Tibial artery (tissue), 4 donors: ENCODE measurements at regions not wholly inside any gene's neighbourhood (a gene's known extent, or its start where the extent isn't known, plus 50 kb on each side); places are given as distances from the start of the nearest gene placed in this dataset.

ENCODE experiments used
- DNase-seq, 2 donors: peaks; one replicate each; pipeline ENCODE4 v3.0.0-alpha.2; 2019
- H3K27ac ChIP-seq, 2 donors: fragments of 200-600 bp; sonication (generic) in 1 of 2; 1 replicate in 1 of 2; 2 replicates in 1 of 2; pipeline ENCODE4 v1.5.1; 2018 to 2019; ENCODE audit warnings: mild to moderate bottlenecking in 1 of 2
- H3K27me3 ChIP-seq, 2 donors: fragments of 200-600 bp; sonication (generic) in 1 of 2; one replicate each; pipeline versions ENCODE4 v1.5.1 to v1.6.0; 2016 to 2019
- H3K36me3 ChIP-seq, 3 donors: fragments of 200-600 bp; sonication (generic) in 2 of 3; one replicate each; pipeline ENCODE4 v1.5.1; 2016 to 2019; ENCODE audit warnings: mild to moderate bottlenecking in 2 of 3
- H3K4me1 ChIP-seq, 4 donors: fragments of 200-600 bp; sonication (generic) in 2 of 4; 1 replicate in 3 of 4; 2 replicates in 1 of 4; pipeline ENCODE4 v1.5.1; 2016 to 2019
- H3K4me3 ChIP-seq, 2 donors: fragments of 200-600 bp; sonication (generic) in 1 of 2; 1 replicate in 1 of 2; 2 replicates in 1 of 2; pipeline ENCODE4 v1.5.1; 2018 to 2019; ENCODE audit warnings: mild to moderate bottlenecking in 2 of 2
- H3K9me3 ChIP-seq, 3 donors: fragments of 200-600 bp; sonication (generic) in 1 of 3; one replicate each; pipeline ENCODE4 v1.5.1; 2016 to 2019
- CTCF ChIP-seq, 2 experiments: fragments of 200-600 bp in 1 of 2; fragments of 450-650 bp in 1 of 2; IDR thresholded peaks; one replicate each; pipeline ENCODE4 v1.5.1; 2017 to 2019; ENCODE audit warnings: antibody characterized with exemption in 2 of 2, mild to moderate bottlenecking in 1 of 2, moderate library complexity in 1 of 2
- intact Hi-C: fragments of 100-400 bp; cut with DNase I; formaldehyde crosslinking; loops from one replicate; pipeline ENCODE4 v1.15.0; 2023; ENCODE audit warnings: low total_unique reads

GRCh38 chr3:147799601-147800000, 390.4 kb downstream of the ZIC1 start:
- Histone ChIP-seq H3K36me3 (no peaks in the 10 kb centered on the region), H3K27ac (no peak overlapping the region), H3K27me3 (no peaks in the 10 kb centered on the region), H3K4me1 (no peaks in the 10 kb centered on the region), H3K4me3 (no peak overlapping the region), H3K9me3 (no peaks in the 10 kb centered on the region)
- DNase-seq = no peak
- intact Hi-C loops = no loop called here
- TF ChIP-seq CTCF (IDR thresholded peaks at IDR 0.05) = no peak

- no peak for DNase-seq
- no peak for TF ChIP-seq CTCF (IDR thresholded peaks at IDR 0.05)
- intact Hi-C loops = no loop called here
- Histone ChIP-seq H3K27me3 (no peaks in the 10 kb centered on the region), H3K27ac (no peak overlapping the region), H3K4me1 (no peaks in the 10 kb centered on the region), H3K9me3 (no peaks in the 10 kb centered on the region), H3K36me3 (no peaks in the 10 kb centered on the region), H3K4me3 (no peak overlapping the region)
Observed at GRCh38 chr3:147807776-147808175, 398.6 kb downstream of the ZIC1 start.

GRCh38 chr3:147809206-147809605, 400.0 kb downstream of the ZIC1 start:
- H3K4me3 ChIP-seq = no peak overlapping the region
- H3K9me3 ChIP-seq = no peaks in the 10 kb centered on the region
- H3K27ac ChIP-seq = no peak overlapping the region
- DNase-seq = no peak
- no peaks in the 10 kb centered on the region for H3K36me3 ChIP-seq
- no peaks in the 10 kb centered on the region for H3K4me1 ChIP-seq
- TF ChIP-seq CTCF (IDR thresholded peaks at IDR 0.05) = no peak
- intact Hi-C loops = no loop called here
- no peaks in the 10 kb centered on the region for H3K27me3 ChIP-seq

GRCh38 chr3:147812186-147812911, 403.2 kb downstream of the ZIC1 start:
- DNase-seq = no peak
- no peak overlapping the region for H3K27ac ChIP-seq
- no peaks in the 10 kb centered on the region for H3K27me3 ChIP-seq
- no peaks in the 10 kb centered on the region for H3K4me1 ChIP-seq
- intact Hi-C loops = no loop called here
- no peaks in the 10 kb centered on the region for H3K9me3 ChIP-seq
- no peak for TF ChIP-seq CTCF (IDR thresholded peaks at IDR 0.05)
- no peaks in the 10 kb centered on the region for H3K36me3 ChIP-seq
- no peak overlapping the region for H3K4me3 ChIP-seq

GRCh38 chr3:147813256-147813655, 404.1 kb downstream of the ZIC1 start:
- Histone ChIP-seq H3K4me1 (no peaks in the 10 kb centered on the region), H3K36me3 (no peaks in the 10 kb centered on the region), H3K9me3 (no peaks in the 10 kb centered on the region), H3K27me3 (no peaks in the 10 kb centered on the region), H3K27ac (no peak overlapping the region), H3K4me3 (no peak overlapping the region)
- intact Hi-C loops = no loop called here
- no peak for DNase-seq
- no peak for TF ChIP-seq CTCF (IDR thresholded peaks at IDR 0.05)

- H3K9me3 ChIP-seq = no peaks in the 10 kb centered on the region
- no peak overlapping the region for H3K4me3 ChIP-seq
- no peak for TF ChIP-seq CTCF (IDR thresholded peaks at IDR 0.05)
- peak in 1 of 2 donors; percentile 49 for DNase-seq
- H3K27ac ChIP-seq = no peak overlapping the region
- intact Hi-C loops = no loop called here
- no peaks in the 10 kb centered on the region for H3K27me3 ChIP-seq
- no peaks in the 10 kb centered on the region for H3K4me1 ChIP-seq
- H3K36me3 ChIP-seq = no peaks in the 10 kb centered on the region
Observed at GRCh38 chr3:147816752-147817151, 407.6 kb downstream of the ZIC1 start.
